ENCODE measurements at regions not wholly inside any gene's neighbourhood (a gene's known extent, or its start where the extent isn't known, plus 50 kb on each side); places are given as distances from the start of the nearest gene placed in this dataset.
"Not testable (repeated sequence)": the region's sequence is repeated elsewhere in the genome, so short reads cannot be mapped to it uniquely, and the experiment has no call there.

GRCh38 chr3:75300606-75301005, 363.5 kb upstream of the FRG2C start:
- no peak overlapping the region for H3K27ac ChIP-seq (ENCODE audit: insufficient read depth, low read depth, low read length, poor library complexity, severe bottlenecking)
- no peak overlapping the region for H3K4me3 ChIP-seq (ENCODE audit: insufficient read depth, low read depth, low read length)
- no peaks in the 10 kb centered on the region for H3K9me3 ChIP-seq (ENCODE audit: control insufficient read depth, low read length)
- 87 to 88% methylated on average over 3 of the region's 3 CpGs for WGBS, 2 experiments
- no peaks in the 10 kb centered on the region for H3K36me3 ChIP-seq (ENCODE audit: control insufficient read depth, insufficient read depth, low read length)
- no peaks in the 10 kb centered on the region for H3K27me3 ChIP-seq (ENCODE audit: control insufficient read depth, insufficient read depth, low read length, poor library complexity, severe bottlenecking)
- no peaks in the 10 kb centered on the region for H3K4me1 ChIP-seq (ENCODE audit: control insufficient read depth, insufficient read depth, low read length)

GRCh38 chr3:75301050-75301449, 363.1 kb upstream of the FRG2C start:
- H3K36me3 ChIP-seq (ENCODE audit: control insufficient read depth, insufficient read depth, low read length); H3K4me1 ChIP-seq (ENCODE audit: control insufficient read depth, insufficient read depth, low read length); H3K27ac ChIP-seq (ENCODE audit: insufficient read depth, low read depth, low read length, poor library complexity, severe bottlenecking); H3K27me3 ChIP-seq (ENCODE audit: control insufficient read depth, insufficient read depth, low read length, poor library complexity, severe bottlenecking); H3K4me3 ChIP-seq (ENCODE audit: insufficient read depth, low read depth, low read length); H3K9me3 ChIP-seq (ENCODE audit: control insufficient read depth, low read length): not testable (repeated sequence)
- WGBS, 2 experiments = 87% methylated on average over 1 of the region's 1 CpG; no CpG with 5 or more reads in 1 of the 2 experiments

GRCh38 chr3:75303741-75304140, 360.4 kb upstream of the FRG2C start:
- no peaks in the 10 kb centered on the region for H3K9me3 ChIP-seq (ENCODE audit: control insufficient read depth, low read length)
- H3K4me3 ChIP-seq (ENCODE audit: insufficient read depth, low read depth, low read length) = no peak overlapping the region
- no peaks in the 10 kb centered on the region for H3K4me1 ChIP-seq (ENCODE audit: control insufficient read depth, insufficient read depth, low read length)
- H3K27ac ChIP-seq (ENCODE audit: insufficient read depth, low read depth, low read length, poor library complexity, severe bottlenecking) = no peak overlapping the region
- H3K27me3 ChIP-seq (ENCODE audit: control insufficient read depth, insufficient read depth, low read length, poor library complexity, severe bottlenecking) = no peaks in the 10 kb centered on the region
- 94 to 96% methylated on average over 3 of the region's 5 CpGs for WGBS, 2 experiments
- no peaks in the 10 kb centered on the region for H3K36me3 ChIP-seq (ENCODE audit: control insufficient read depth, insufficient read depth, low read length)

DNA sequence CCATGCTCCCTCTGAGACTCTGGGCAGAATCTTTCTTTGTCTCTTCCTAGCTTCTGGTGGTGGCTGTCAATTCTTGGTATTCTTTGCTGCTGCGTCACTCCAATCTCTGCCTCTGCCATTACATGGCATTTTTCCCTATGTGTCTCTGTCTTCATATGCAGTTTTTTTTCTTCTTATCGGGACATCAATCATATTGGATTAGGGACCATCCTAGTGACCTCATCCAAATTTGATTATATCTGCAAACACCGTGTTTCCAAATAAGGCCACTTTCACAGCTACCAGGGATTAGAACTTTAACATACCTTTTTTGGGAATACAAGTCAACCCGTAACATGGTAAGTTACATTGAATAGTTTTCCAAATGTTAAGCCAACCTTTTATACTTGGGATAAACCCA, 358.2 kb upstream of the FRG2C start:
- Histone ChIP-seq H3K36me3 (ENCODE audit: control insufficient read depth, insufficient read depth, low read length) (no peaks in the 10 kb centered on the region), H3K4me1 (ENCODE audit: control insufficient read depth, insufficient read depth, low read length) (no peaks in the 10 kb centered on the region), H3K27me3 (ENCODE audit: control insufficient read depth, insufficient read depth, low read length, poor library complexity, severe bottlenecking) (no peaks in the 10 kb centered on the region), H3K27ac (ENCODE audit: insufficient read depth, low read depth, low read length, poor library complexity, severe bottlenecking) (no peak overlapping the region), H3K4me3 (ENCODE audit: insufficient read depth, low read depth, low read length) (no peak overlapping the region), H3K9me3 (ENCODE audit: control insufficient read depth, low read length) (no peaks in the 10 kb centered on the region)
- WGBS, 2 experiments = 93 to 97% methylated on average over 3 to 4 of the region's 4 CpGs

- H3K4me3 ChIP-seq (ENCODE audit: insufficient read depth, low read depth, low read length); H3K36me3 ChIP-seq (ENCODE audit: control insufficient read depth, insufficient read depth, low read length); H3K27ac ChIP-seq (ENCODE audit: insufficient read depth, low read depth, low read length, poor library complexity, severe bottlenecking); H3K4me1 ChIP-seq (ENCODE audit: control insufficient read depth, insufficient read depth, low read length); H3K9me3 ChIP-seq (ENCODE audit: control insufficient read depth, low read length); H3K27me3 ChIP-seq (ENCODE audit: control insufficient read depth, insufficient read depth, low read length, poor library complexity, severe bottlenecking): not testable (repeated sequence)
- 93 to 98% methylated on average over 3 of the region's 3 CpGs for WGBS, 2 experiments
These were observed 352.8 kb upstream of the FRG2C start for GRCh38 chr3:75311306-75311705.

DNA sequence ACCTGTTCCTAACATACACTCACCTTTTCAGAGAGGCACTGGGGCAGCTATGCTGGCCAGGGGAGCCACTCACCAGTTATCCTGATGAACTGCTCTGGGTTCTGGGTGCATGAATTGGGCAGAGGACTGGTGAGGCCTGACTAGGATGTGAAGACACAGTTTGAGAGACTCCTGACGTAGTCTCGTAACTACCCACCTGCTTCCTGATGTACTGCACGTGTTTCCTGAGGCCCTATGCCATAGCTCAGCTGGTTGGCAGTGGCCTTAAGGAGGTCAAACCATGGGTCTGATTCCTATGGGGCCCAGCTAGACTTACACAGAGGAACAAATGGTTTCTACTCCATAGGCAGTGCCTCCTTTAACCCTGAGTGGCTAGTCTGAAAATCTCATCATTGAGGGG, 351.7 kb upstream of the FRG2C start:
- not testable (repeated sequence) for H3K36me3 ChIP-seq (ENCODE audit: control insufficient read depth, insufficient read depth, low read length); H3K9me3 ChIP-seq (ENCODE audit: control insufficient read depth, low read length); H3K4me1 ChIP-seq (ENCODE audit: control insufficient read depth, insufficient read depth, low read length); H3K27me3 ChIP-seq (ENCODE audit: control insufficient read depth, insufficient read depth, low read length, poor library complexity, severe bottlenecking); H3K27ac ChIP-seq (ENCODE audit: insufficient read depth, low read depth, low read length, poor library complexity, severe bottlenecking); H3K4me3 ChIP-seq (ENCODE audit: insufficient read depth, low read depth, low read length)
- 90 to 94% methylated on average over 3 of the region's 3 CpGs for WGBS, 2 experiments

DNA sequence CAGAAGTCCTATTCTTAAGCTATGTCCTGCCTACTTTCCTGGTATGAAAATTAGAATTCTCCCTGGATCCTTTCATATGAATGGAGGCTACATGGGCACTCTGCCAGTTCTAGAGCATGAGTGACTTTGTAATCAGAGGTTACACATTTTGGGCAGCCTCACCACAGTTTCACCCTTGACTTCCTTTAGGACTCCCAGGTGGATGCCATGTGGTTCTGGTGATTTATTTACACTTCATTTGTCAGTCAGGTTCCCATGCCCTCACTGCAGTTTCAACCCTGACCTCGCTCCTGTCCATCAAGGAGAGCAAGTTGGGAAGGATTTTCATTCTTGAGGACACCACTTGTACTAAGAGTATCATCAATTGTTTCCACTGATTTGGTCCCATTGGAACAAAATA, 344.4 kb upstream of the FRG2C start:
- not testable (repeated sequence) for H3K36me3 ChIP-seq (ENCODE audit: control insufficient read depth, insufficient read depth, low read length); H3K27ac ChIP-seq (ENCODE audit: insufficient read depth, low read depth, low read length, poor library complexity, severe bottlenecking); H3K9me3 ChIP-seq (ENCODE audit: control insufficient read depth, low read length); H3K27me3 ChIP-seq (ENCODE audit: control insufficient read depth, insufficient read depth, low read length, poor library complexity, severe bottlenecking); H3K4me1 ChIP-seq (ENCODE audit: control insufficient read depth, insufficient read depth, low read length); H3K4me3 ChIP-seq (ENCODE audit: insufficient read depth, low read depth, low read length)
- 83 to 95% methylated on average over 1 of the region's 1 CpG for WGBS, 2 experiments

GRCh38 chr3:75320369-75320768, 343.8 kb upstream of the FRG2C start:
- Histone ChIP-seq H3K27ac (ENCODE audit: insufficient read depth, low read depth, low read length, poor library complexity, severe bottlenecking) (no peak overlapping the region), H3K36me3 (ENCODE audit: control insufficient read depth, insufficient read depth, low read length) (no peaks in the 10 kb centered on the region)

GRCh38 chr3:75321060-75321459, 343.1 kb upstream of the FRG2C start:
- 88 to 94% methylated on average over 3 of the region's 3 CpGs for WGBS, 2 experiments
- H3K9me3 ChIP-seq (ENCODE audit: control insufficient read depth, low read length) = no peaks in the 10 kb centered on the region
- H3K27me3 ChIP-seq (ENCODE audit: control insufficient read depth, insufficient read depth, low read length, poor library complexity, severe bottlenecking) = no peaks in the 10 kb centered on the region

More at GRCh38 chr3:75320369-75320768, 343.8 kb upstream of the FRG2C start:
- Histone ChIP-seq H3K4me3 (ENCODE audit: insufficient read depth, low read depth, low read length) (no peak overlapping the region), H3K9me3 (ENCODE audit: control insufficient read depth, low read length) (no peaks in the 10 kb centered on the region), H3K27me3 (ENCODE audit: control insufficient read depth, insufficient read depth, low read length, poor library complexity, severe bottlenecking) (no peaks in the 10 kb centered on the region), H3K4me1 (ENCODE audit: control insufficient read depth, insufficient read depth, low read length) (no peaks in the 10 kb centered on the region)
- 88 to 96% methylated on average over 4 of the region's 4 CpGs for WGBS, 2 experiments

DNA sequence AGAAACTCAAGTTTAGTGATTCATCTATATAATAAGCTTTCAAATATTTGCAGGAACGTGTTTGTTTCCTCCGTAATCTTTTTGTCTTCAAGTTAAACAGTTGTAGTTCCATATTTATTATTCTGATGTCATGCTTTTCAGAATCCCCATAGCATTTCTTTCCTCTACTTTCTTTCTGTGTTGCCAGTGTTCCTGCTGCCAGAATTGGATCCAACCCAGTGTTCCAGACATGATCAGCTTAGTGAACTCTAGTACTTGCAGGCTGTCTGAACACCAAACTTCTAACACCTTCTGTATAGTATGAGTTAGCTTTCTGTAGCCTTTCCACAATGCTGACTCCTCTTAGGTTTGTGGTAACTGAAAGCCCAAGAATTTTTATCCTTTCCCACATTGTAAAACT, 340.2 kb upstream of the FRG2C start:
- H3K27me3 ChIP-seq (ENCODE audit: control insufficient read depth, insufficient read depth, low read length, poor library complexity, severe bottlenecking); H3K4me3 ChIP-seq (ENCODE audit: insufficient read depth, low read depth, low read length); H3K36me3 ChIP-seq (ENCODE audit: control insufficient read depth, insufficient read depth, low read length); H3K4me1 ChIP-seq (ENCODE audit: control insufficient read depth, insufficient read depth, low read length); H3K9me3 ChIP-seq (ENCODE audit: control insufficient read depth, low read length); H3K27ac ChIP-seq (ENCODE audit: insufficient read depth, low read depth, low read length, poor library complexity, severe bottlenecking): not testable (repeated sequence)
- WGBS, 2 experiments = 93% methylated on average over 2 of the region's 2 CpGs; no CpG with 5 or more reads in 1 of the 2 experiments

More at GRCh38 chr3:75321060-75321459, 343.1 kb upstream of the FRG2C start:
- no peak overlapping the region for H3K4me3 ChIP-seq (ENCODE audit: insufficient read depth, low read depth, low read length)
- no peaks in the 10 kb centered on the region for H3K36me3 ChIP-seq (ENCODE audit: control insufficient read depth, insufficient read depth, low read length)
- no peak overlapping the region for H3K27ac ChIP-seq (ENCODE audit: insufficient read depth, low read depth, low read length, poor library complexity, severe bottlenecking)
- no peaks in the 10 kb centered on the region for H3K4me1 ChIP-seq (ENCODE audit: control insufficient read depth, insufficient read depth, low read length)

GRCh38 chr3:75325716-75326115, 338.4 kb upstream of the FRG2C start:
- 46 to 72% methylated on average over 2 of the region's 2 CpGs for WGBS, 2 experiments
- Histone ChIP-seq H3K27me3 (ENCODE audit: control insufficient read depth, insufficient read depth, low read length, poor library complexity, severe bottlenecking) (no peaks in the 10 kb centered on the region), H3K4me1 (ENCODE audit: control insufficient read depth, insufficient read depth, low read length) (peaks cover 3% of the 10 kb centered on the region), H3K27ac (ENCODE audit: insufficient read depth, low read depth, low read length, poor library complexity, severe bottlenecking) (no peak overlapping the region), H3K9me3 (ENCODE audit: control insufficient read depth, low read length) (no peaks in the 10 kb centered on the region), H3K4me3 (ENCODE audit: insufficient read depth, low read depth, low read length) (no peak overlapping the region), H3K36me3 (ENCODE audit: control insufficient read depth, insufficient read depth, low read length) (no peaks in the 10 kb centered on the region)
